MG63 (cell line): ENCODE measurements at regions not wholly inside any gene's neighbourhood (a gene's known extent, or its start where the extent isn't known, plus 50 kb on each side); places are given as distances from the start of the nearest gene placed in this dataset.
A peak's percentile ranks its signal among the peaks of the same experiment; 100 is the strongest.
"Not testable (repeated sequence)": the region's sequence is repeated elsewhere in the genome, so short reads cannot be mapped to it uniquely, and the experiment has no call there.

Experiments
- DNase-seq: peaks from one replicate; pipeline ENCODE4 v3.0.0-alpha.2; 2020
- H3K27me3 ChIP-seq: fragments of 250-450 bp; sonication (Bioruptor Pico); 2 replicates; pipeline ENCODE4 v1.5.1; 2020; ENCODE audit warnings: mild to moderate bottlenecking, moderate library complexity
- H3K36me3 ChIP-seq: fragments of 250-450 bp; sonication (Bioruptor Pico); 2 replicates; pipeline ENCODE4 v1.5.1; 2020; ENCODE audit warnings: mild to moderate bottlenecking, moderate library complexity
- H3K4me3 ChIP-seq: fragments of 250-450 bp; sonication (Bioruptor Pico); 2 replicates; pipeline ENCODE4 v1.5.1; 2020; ENCODE audit warnings: mild to moderate bottlenecking, moderate library complexity
- H3K9me3 ChIP-seq: fragments of 250-450 bp; sonication (Bioruptor Pico); 2 replicates; pipeline ENCODE4 v1.5.1; 2020; ENCODE audit warnings: mild to moderate bottlenecking, moderate library complexity

DNA sequence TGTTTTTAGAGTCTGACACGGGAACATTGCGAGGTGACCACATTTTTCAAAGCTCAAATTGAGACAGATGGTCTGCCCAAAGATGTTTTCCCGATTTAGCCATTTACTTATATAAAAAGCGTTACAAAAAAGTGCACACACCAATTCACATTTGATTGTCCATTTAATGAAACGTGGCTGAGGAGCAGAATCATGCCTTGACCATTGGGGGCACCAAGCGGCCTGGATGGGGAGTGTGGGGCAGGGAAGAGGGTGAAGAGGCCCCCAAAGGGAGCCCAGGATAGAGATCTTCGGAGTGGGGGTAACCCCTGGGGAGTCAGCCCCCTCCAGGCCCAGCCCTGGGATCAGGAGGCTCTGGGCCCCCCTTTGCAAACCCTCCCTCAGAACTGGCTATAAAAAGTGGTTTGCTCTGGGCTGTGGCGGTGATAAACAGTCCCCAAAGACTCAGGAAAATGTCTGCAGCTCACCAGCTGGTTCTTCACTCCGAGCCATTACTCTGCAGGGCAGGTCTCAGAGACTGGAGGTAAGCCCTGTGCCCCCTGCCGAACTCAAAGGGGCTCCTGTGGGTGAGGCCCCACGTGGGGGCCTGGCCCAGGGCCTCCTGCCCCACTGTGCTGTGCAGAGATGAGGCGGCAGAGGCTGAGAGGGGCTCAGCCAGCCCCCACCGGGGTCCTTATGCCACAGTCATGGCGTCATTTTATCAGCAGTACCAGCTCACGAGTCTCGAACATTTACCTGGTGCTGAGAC is 105.9 kb upstream of the SEC14L1 start:
- Histone ChIP-seq H3K9me3 (peaks cover 5% of the 10 kb centered on the region; the same call in 1 of the 2 replicates), H3K4me3 (no peak overlapping the region), H3K36me3 (no peaks in the 10 kb centered on the region), H3K27me3 (no peaks in the 10 kb centered on the region)
- no peak for DNase-seq

DNA sequence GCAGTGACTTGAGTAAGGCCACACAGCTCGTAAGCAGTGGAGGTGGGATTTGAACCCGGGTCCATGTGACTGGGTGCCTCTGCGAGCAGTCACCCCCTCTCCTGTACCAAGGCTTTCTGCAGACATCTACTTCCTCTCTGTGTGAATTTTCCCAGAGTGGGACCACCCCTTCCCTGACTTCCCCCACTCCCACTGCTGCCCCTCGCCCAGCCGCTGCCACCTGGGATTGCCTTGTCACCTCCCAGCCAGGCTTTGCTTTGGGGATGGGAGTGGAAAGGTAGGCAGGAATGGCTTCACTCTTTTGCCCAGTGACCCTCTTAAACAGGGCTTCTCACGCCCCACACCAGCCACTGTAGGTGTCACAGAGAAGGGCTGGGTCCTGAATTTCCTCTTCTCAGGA is 105.2 kb upstream of the SEC14L1 start:
- no peak overlapping the region for H3K4me3 ChIP-seq
- H3K27me3 ChIP-seq = no peaks in the 10 kb centered on the region
- H3K9me3 ChIP-seq = peaks cover 5% of the 10 kb centered on the region; the same call in 1 of the 2 replicates
- DNase-seq = no peak
- H3K36me3 ChIP-seq = no peaks in the 10 kb centered on the region

DNA sequence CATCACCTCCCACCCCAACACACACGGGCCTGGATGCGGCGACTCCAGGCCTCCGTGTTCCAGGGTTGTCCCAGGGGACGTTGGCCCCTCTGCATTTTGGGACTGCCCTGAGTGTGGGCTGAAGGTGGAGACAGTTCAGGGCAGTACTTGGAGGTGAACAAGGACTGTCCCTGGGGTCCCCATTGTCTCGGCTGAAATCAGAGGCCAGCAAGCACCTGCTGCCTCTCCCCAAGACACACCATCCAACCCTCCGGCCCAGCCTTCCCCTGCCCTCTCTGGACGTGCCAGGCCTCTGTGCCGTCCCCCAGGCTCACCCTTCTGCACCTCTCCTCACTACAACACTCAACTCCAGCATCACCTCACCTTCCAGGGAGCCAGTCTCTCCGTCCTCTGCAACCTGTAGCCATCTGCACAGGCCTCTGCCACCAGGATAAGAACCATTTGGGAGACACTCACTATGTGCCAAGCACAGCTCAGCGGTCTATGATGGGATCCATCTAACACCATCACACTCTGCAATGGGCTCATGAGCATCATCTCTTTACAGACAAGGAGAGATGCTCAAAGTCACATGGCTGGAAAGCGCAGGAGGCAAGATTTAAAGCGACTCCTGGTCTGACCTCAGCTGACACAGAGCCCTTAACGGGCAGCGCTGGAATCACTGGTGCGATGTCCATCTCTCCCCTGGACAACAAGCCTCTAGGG is 104.5 kb upstream of the SEC14L1 start:
- Histone ChIP-seq H3K9me3 (peaks cover 5% of the 10 kb centered on the region; the same call in 1 of the 2 replicates), H3K4me3 (no peak overlapping the region), H3K36me3 (no peaks in the 10 kb centered on the region), H3K27me3 (no peaks in the 10 kb centered on the region)
- DNase-seq = no peak

- Histone ChIP-seq H3K4me3 (no peak overlapping the region), H3K36me3 (no peaks in the 10 kb centered on the region), H3K27me3 (no peaks in the 10 kb centered on the region), H3K9me3 (peaks cover 3% of the 10 kb centered on the region; the same call in 1 of the 2 replicates)
- peak; percentile 11 for DNase-seq
Observed at GRCh38 chr17:77036841-77037381, 103.9 kb upstream of the SEC14L1 start.

DNA sequence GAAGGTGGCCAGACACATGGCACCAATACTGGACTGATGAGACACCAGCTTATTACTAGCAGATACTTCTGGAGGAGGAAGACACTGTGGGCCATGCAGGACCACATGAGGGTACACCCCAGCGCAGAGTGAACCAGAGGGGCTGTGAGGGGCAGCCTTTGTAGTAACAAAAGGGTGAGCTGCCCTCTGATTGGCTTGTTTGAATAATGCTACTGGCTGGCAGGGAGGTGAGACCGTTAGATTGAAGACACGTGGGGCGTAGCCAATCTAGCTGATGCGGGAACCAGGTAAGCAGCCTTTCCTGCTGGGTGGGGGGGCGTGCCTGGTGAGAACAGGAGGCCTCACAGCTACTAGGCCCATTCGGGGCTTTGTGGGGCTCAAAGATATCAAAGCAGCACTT is 102.8 kb upstream of the SEC14L1 start:
- DNase-seq = no peak
- Histone ChIP-seq H3K36me3 (no peaks in the 10 kb centered on the region), H3K9me3 (no peaks in the 10 kb centered on the region), H3K4me3 (no peak overlapping the region), H3K27me3 (no peaks in the 10 kb centered on the region)

DNA sequence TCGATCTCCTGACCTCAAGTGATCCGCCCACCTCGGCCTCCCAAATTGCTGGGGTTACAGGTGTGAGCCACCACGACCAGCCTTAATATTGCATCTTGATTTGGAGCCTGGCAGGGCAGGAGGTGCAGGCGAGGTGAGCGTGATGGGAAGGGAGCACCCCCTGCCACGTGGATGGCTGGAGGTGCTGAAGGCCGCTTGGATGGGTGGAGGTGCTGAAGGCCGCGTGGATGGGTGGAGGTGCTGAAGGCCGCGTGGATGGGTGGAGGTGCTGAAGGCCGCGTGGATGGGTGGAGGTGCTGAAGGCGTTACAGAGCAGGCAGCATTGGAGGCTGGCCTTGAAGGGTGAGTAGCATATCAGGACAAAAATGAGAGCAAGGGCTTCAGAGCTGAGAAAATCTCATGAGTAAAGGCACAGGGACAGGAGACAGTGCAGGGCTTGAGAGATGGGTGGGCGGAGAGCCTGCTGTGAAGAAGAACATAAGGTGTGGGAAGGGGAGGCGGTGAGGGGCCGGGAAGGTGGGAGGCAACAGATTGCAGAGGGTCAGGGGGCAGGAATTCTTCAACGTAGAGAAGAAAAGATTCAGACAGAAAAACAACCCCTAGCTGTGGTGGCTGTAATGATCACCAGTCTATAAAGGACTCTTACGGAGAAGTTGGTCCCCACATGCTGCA is 101.7 kb upstream of the SEC14L1 start:
- Histone ChIP-seq H3K27me3 (no peaks in the 10 kb centered on the region), H3K4me3 (no peak overlapping the region)

DNA sequence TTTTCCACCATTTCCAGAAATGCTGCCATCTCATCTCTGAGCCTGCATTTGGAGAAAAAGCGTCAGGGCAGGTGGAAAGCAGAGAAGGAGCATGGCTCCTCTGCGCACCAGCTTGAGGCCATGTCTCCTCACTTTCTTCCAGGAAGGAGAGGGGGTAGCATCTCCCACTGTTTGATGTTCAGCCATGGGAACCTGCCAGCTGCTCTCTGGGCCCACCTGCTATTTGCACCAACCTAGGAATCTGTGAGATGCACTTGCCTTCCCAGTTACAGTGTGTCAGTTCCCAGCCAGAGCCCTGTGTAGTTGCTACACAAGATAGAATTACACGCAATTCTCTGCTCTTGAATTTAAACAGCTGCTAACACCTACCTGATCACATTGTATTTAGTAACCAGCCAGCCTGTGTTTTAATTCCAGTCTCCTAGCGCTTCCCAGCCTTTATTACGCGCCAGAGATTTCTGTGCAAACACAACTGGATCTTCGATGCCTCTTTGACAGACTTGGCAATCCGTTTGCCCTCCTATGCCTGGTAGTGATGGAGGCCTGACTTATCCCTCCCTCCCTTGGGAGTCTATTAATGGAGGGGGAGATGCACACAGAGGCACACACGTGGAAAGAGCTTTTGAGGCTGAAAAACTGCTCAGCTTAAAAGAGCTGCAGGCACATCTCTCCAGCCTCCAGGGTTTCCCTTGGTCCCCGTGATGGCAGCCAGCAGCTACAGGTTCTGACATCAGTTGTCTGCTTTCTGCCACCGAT is 98.1 kb upstream of the SEC14L1 start:
- Histone ChIP-seq H3K27me3 (no peaks in the 10 kb centered on the region), H3K4me3 (no peak overlapping the region), H3K36me3 (no peaks in the 10 kb centered on the region), H3K9me3 (peaks cover 8% of the 10 kb centered on the region; the same call in 1 of the 2 replicates)
- DNase-seq = no peak

More for the DNA sequence above, 101.7 kb upstream of the SEC14L1 start:
- H3K9me3 ChIP-seq = no peaks in the 10 kb centered on the region
- no peak for DNase-seq
- no peaks in the 10 kb centered on the region for H3K36me3 ChIP-seq

DNA sequence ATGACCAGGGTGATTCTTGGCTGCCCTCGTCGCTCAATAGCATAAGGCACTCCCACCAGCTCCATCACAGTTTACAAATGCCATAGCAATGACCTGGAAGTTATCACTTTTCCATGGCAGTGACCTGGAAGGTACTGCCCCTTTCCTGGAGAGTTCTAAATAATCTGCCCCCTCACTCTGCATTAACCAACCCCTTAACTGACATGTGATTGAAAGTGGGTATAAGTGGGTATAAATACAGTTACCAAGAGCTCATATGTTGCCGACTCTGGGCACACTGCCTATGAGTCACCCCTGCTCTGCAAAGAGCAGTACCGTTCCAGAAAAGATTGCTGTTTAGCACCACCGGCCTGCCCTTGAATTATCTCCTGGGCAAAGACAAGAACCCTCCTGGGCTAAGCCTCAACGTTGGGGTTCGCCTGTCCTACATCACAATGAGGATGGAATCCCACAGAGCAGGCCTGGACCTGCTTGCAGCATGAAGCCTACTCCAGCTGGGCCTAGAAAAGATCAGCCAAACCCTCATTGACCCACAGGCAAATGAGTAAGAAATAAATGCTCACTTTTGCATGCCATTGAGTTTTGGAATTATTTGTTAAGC is 95.2 kb upstream of the SEC14L1 start:
- DNase-seq = peak; percentile 93
- no peaks in the 10 kb centered on the region for H3K36me3 ChIP-seq
- no peaks in the 10 kb centered on the region for H3K27me3 ChIP-seq
- H3K4me3 ChIP-seq = no peak overlapping the region
- peaks cover 8% of the 10 kb centered on the region; the same call in 1 of the 2 replicates for H3K9me3 ChIP-seq

- Histone ChIP-seq H3K9me3 (peaks cover 7% of the 10 kb centered on the region; the same call in 1 of the 2 replicates), H3K27me3 (no peaks in the 10 kb centered on the region; the same call in 1 of the 2 replicates)
- peak; percentile 47 for DNase-seq
Observed at GRCh38 chr17:77049440-77049839, 91.3 kb upstream of the SEC14L1 start.

DNA sequence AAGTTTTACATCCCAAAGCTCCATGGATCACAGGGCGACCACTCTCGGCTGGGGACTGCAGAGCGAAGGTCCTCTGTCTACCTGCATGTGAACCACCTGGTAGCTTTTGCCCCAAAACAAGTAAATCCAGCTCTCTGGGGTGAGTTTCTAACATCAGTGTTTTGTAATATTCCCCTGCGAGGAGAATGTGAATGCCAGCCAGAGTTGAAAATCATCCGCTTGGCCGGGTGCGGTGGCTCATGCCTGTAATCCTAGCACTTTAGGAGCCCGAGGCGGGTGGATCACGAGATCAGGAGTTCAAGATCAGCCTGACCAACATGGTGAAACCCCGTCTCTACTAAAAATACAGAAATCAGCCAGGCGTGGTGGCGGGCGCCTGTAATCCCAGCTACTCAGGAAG is 89.9 kb upstream of the SEC14L1 start:
- H3K9me3 ChIP-seq, H3K27me3 ChIP-seq, H3K4me3 ChIP-seq, DNase-seq, H3K36me3 ChIP-seq: not testable (repeated sequence)

More at GRCh38 chr17:77049440-77049839, 91.3 kb upstream of the SEC14L1 start:
- H3K4me3 ChIP-seq = no peak overlapping the region
- H3K36me3 ChIP-seq = no peaks in the 10 kb centered on the region

GRCh38 chr17:77054936-77055335 is 85.8 kb upstream of the SEC14L1 start:
- no peaks in the 10 kb centered on the region; the same call in 1 of the 2 replicates for H3K27me3 ChIP-seq
- DNase-seq = peak; percentile 15
- H3K4me3 ChIP-seq = no peak overlapping the region
- no peaks in the 10 kb centered on the region for H3K9me3 ChIP-seq
- no peaks in the 10 kb centered on the region for H3K36me3 ChIP-seq

- Histone ChIP-seq H3K9me3 (no peaks in the 10 kb centered on the region), H3K36me3 (no peaks in the 10 kb centered on the region), H3K4me3 (no peak overlapping the region), H3K27me3 (no peaks in the 10 kb centered on the region; the same call in 1 of the 2 replicates)
- DNase-seq = no peak
Observed at GRCh38 chr17:77055453-77055852, 85.3 kb upstream of the SEC14L1 start.

GRCh38 chr17:77058016-77058415 is 82.8 kb upstream of the SEC14L1 start:
- DNase-seq = no peak
- Histone ChIP-seq H3K9me3 (no peaks in the 10 kb centered on the region), H3K27me3 (no peaks in the 10 kb centered on the region), H3K4me3 (no peak overlapping the region), H3K36me3 (no peaks in the 10 kb centered on the region)

GRCh38 chr17:77061669-77062068 is 79.1 kb upstream of the SEC14L1 start:
- no peak overlapping the region for H3K4me3 ChIP-seq
- no peaks in the 10 kb centered on the region for H3K36me3 ChIP-seq
- H3K9me3 ChIP-seq = no peaks in the 10 kb centered on the region
- DNase-seq = no peak
- H3K27me3 ChIP-seq = no peaks in the 10 kb centered on the region

DNA sequence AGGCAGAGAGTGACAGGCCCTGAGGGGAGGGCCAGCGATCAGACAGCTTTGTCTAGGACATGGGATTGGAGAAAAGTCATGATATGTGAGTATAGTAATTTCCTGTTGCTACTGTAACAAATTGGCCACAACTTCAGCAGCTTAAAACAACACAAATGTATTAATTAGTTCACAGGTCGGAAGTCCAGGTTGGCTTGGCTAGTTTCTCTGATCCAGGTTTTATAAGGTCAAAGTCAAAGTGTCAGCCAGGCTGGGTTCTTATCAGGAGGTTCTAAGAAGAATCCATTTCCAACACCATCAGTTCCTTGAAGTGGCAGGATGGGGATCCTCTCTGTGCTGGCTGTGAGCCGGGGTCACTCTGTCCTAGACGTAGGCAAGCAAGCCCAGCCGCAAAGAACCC is 76.2 kb upstream of the SEC14L1 start:
- Histone ChIP-seq H3K27me3 (peaks cover 3% of the 10 kb centered on the region; the same call in 1 of the 2 replicates), H3K36me3 (no peaks in the 10 kb centered on the region), H3K9me3 (no peaks in the 10 kb centered on the region), H3K4me3 (no peak overlapping the region)
- no peak for DNase-seq

DNA sequence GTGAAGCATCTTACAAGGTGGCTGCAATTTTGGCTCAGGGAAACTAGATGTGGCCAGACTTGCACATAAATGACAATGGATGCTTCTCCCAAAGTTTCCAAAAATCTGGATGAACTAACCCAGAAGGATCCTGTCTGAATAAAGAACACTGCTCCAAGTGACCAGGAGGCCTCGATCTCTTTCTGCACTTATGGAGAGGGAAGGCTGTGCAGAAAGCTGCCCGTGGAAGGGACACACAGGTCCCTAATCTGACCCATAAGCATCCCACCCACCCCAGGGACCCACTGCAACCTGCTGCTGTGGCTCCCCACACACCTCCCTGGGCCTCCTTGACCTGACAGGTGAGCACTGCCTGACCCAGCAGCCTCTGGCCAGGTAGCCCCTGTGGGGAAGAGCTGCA is 74.6 kb upstream of the SEC14L1 start:
- peaks cover 8% of the 10 kb centered on the region; the same call in 1 of the 2 replicates for H3K27me3 ChIP-seq
- DNase-seq = no peak
- H3K9me3 ChIP-seq = no peaks in the 10 kb centered on the region
- H3K4me3 ChIP-seq = no peak overlapping the region
- H3K36me3 ChIP-seq = no peaks in the 10 kb centered on the region
